ENCODE measurements at regions not wholly inside any gene's neighbourhood (a gene's known extent, or its start where the extent isn't known, plus 50 kb on each side); places are given as distances from the start of the nearest gene placed in this dataset.

GRCh38 chr12:27187697-27188096 is 56.4 kb upstream of the STK38L start:
- TF ChIP-seq, protein P1, sequence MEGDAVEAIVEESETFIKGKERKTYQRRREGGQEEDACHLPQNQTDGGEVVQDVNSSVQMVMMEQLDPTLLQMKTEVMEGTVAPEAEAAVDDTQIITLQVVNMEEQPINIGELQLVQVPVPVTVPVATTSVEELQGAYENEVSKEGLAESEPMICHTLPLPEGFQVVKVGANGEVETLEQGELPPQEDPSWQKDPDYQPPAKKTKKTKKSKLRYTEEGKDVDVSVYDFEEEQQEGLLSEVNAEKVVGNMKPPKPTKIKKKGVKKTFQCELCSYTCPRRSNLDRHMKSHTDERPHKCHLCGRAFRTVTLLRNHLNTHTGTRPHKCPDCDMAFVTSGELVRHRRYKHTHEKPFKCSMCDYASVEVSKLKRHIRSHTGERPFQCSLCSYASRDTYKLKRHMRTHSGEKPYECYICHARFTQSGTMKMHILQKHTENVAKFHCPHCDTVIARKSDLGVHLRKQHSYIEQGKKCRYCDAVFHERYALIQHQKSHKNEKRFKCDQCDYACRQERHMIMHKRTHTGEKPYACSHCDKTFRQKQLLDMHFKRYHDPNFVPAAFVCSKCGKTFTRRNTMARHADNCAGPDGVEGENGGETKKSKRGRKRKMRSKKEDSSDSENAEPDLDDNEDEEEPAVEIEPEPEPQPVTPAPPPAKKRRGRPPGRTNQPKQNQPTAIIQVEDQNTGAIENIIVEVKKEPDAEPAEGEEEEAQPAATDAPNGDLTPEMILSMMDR (IDR thresholded peaks at IDR 0.05 in 2 of 3, conservative IDR thresholded peaks at IDR 0.05 in 1 of 3; ENCODE audit: control insufficient read depth in 2 of 3, extremely low read depth in 1 of 3, insufficient read depth in 1 of 3, low read depth in 3 of 3, low read length in 3 of 3): no peak
- TF ChIP-seq SIN3A (IDR thresholded peaks at IDR 0.05; ENCODE audit: low read depth, low read length): no peak
- TF ChIP-seq ZZZ3 (IDR thresholded peaks at IDR 0.05; ENCODE audit: control insufficient read depth, insufficient read length, low read depth): no peak
- no peak for TF ChIP-seq POLR2A (IDR thresholded peaks at IDR 0.05; ENCODE audit: low read depth, low read length)
- TF ChIP-seq GABPA (IDR thresholded peaks at IDR 0.05; ENCODE audit: low read depth): no peak
- TF ChIP-seq CEBPB (IDR thresholded peaks at IDR 0.05; ENCODE audit: borderline replicate concordance in 1 of 2, low read depth in 2 of 2, low read length in 2 of 2): no peak
- TF ChIP-seq STAT3 (IDR thresholded peaks at IDR 0.05; ENCODE audit: low read depth, low read length): no peak
- TF ChIP-seq NFYB (IDR thresholded peaks at IDR 0.05; ENCODE audit: insufficient read depth, low read depth, low read length): no peak
- no peak for TF ChIP-seq MAX (IDR thresholded peaks at IDR 0.05; ENCODE audit: low read depth, low read length)

Data from GM12878 (cell line).